GM21447 (cell line): ENCODE measurements at regions not wholly inside any gene's neighbourhood (a gene's known extent, or its start where the extent isn't known, plus 50 kb on each side); places are given as distances from the start of the nearest gene placed in this dataset.

Experiments
- ATAC-seq: cut with Tn5 transposase; IDR thresholded peaks from one replicate; pipeline ENCODE4 v1.9.1; 2021; ENCODE audit not compliant: unreplicated experiment

- ATAC-seq = no peak
Measured at GRCh38 chr14:96637521-96637920, 135.3 kb downstream of the PAPOLA start.

DNA sequence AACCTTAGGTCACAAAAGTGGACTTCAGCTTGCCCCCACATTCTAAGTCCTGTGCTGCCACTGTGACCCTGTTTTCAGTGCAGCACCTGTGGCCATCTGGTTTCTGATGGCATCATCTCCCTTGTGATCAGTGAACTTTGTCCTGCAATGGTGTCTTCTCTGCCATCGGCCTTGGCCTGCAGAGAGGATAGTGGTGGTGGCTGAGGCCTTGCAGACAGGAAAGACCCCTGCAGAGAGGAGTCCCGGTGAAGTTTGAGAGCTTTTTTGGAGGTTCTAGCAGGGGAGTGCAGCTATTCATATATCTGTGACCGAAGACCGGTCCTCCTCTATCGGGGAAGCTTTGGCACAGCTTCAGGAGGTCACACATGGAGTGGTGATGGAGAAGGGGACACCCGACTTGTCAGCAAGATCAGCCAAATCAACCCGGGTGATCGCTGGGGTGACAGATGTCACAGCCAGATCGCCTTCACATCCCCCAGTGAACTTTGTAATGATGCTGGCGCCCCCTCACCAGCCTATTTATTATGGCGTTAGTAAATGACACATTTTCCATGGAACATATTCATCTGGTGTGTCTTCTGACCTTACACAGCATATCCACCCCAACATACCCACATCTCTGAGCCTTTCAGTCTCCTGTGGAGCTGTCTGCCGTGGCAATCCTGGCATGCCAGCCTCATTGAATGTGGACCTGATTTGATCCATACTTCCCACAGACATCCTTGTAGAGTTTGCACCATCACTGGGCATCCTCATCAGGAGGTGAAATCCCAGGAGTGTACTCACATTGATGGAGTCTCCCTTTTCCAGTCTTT lies 136.1 kb downstream of the PAPOLA start:
- no peak for ATAC-seq

DNA sequence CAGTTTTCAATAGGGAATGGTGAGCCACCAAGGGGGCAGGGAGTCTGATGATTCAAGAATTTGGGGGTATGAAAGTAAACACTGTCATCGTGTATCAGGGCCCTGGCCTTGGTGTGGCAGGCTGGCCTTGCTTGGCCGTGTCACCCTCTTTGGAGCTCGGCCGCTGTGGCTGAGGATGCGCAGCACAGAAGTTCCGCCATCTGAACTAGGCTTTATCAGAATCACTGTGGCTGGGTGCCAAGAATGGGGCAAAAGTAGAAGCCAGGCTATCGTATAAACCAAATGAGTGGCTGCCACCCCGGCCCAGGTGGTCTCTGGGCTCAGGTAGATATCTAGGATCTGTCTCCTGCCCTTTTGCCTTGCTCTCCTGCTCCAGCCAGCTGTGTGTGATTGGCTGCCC lies 137.4 kb downstream of the PAPOLA start:
- no peak for ATAC-seq

DNA sequence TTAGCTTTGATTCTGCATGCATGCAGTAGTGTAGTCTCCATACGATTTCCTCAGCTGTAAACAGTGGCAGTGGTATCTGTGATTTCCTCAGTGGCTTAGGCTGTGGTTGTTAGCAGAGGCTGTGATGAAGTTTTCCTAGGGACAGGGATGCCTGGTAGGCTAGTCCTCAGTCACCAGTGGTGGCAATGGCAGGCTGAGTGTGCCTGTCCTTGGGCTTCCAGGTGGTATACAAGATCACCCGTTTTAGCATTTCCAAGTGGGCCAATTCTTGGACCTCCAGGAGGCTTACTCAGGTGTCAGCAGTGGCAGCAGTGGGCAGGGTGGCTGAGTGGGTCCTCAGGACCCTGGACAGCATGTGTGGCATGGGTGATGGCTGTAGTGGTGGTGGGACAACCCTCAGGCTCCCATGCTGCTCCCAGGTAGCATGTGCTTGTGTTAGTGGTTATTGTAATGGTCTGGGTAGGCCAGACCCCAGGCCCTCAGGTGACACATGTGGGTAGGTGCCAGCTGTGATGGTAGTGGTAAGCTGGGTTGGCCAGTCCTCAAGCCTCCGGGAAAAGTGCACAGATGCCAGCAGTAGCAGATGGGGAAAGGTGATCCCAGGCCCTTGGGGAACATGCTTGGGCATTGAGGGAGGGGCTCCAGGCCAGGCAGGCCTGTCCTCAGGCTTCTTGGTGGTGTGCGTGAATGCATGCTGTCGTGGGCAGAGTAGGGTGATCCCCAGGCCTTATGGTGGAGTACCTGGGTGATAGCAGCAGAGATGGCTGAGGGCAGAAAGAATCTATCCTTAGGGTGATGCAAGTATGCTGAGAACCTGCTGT lies 146.5 kb downstream of the PAPOLA start:
- ATAC-seq = no peak

DNA sequence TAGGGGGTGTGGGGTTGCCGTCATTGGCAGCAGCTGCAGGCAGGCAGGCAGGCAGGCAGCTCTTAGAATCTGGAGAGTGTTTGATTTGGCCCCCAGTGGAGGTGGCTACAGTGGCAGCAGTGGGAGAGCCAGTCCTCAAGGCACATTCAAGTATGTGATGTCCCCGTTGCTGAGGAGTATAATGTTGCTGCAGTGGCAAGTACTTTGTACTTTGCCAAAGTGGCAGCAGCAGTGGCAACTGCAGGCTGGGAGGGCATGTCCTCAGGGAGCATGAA lies 147.1 kb downstream of the PAPOLA start:
- ATAC-seq = no peak

DNA sequence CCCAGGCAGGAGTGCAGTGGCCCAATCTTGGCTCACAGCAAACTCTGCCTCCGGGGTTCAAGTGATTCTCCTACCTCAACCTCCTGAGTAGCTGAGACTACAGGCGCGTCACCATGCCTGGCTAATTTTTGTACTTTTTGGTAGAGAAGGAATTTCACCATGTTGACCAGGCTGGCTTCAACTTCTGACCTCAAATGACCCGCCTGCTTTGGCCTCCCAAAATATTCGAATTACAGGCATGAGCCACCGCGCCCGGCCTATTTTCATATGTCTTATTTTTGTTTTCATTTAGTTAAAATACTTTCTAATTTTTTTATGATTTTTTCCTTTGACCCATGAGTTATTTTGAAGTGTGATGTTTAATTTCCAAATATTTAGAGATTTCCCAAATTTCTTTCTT lies 143.6 kb upstream of the VRK1 start:
- ATAC-seq = no peak

GRCh38 chr14:96658611-96659010 lies 138.6 kb upstream of the VRK1 start:
- ATAC-seq = no peak

DNA sequence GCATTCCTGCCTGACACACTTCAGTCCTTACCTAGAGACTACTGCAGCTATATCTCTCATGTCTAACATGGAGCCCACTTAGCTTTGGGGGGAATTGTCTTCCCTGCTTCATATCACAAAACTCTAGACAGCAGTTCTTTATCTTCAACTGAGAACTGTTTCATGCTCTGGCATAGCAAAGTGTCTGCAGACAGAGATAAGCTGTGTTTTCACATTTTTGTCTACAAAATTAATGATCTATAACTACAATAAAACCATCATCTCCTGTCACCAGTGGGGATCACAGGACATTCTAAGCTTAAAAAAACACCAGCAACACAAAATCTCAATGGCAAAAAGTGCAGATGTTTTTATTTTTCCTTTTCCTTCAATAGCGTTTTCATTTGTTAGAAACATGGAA lies 137.1 kb upstream of the VRK1 start:
- ATAC-seq = no peak

- ATAC-seq = no peak
Measured at GRCh38 chr14:96660667-96661066, 136.5 kb upstream of the VRK1 start.

- no peak for ATAC-seq
Measured at GRCh38 chr14:96661244-96661969, 135.8 kb upstream of the VRK1 start.

DNA sequence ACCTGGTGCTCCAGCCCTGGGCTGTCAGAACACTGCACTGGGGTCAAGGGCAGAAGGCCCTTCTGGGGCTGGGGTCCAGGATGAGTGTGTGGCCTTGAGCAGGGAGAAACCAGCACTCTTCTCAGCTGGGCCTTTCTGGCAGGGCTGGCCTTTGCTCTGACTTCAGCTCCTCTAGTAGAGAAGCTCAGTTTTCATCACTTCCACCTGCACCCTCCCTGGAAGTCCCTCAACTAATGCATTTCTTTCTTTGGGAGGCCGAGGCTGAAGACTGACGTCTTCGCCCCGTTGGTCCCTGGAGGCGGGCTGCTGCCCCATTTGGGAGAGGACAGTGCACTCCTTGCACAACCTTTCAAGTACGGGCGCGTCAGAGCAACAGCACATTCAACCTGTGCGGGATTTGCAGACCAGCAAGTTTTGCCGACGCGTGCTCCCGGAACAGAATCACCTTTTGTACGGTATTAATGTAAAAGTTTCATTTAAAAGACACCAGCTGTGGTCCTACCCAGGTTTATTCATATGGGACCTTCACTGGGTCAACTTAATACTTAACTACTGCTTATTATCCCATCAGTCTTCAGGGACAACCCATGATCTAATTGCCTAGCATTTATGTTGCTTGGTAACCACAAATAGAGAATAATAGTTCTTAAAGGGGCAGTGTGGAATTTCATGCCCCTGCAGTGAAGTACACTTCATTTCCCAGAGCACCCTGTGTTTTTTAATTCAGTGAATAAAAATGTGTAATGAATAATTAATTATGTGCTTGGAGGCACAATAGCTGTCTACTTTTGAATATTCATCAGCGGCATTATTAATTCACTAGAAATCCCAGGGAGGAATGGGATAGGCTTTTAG lies 134.8 kb upstream of the VRK1 start:
- no peak for ATAC-seq

- ATAC-seq = no peak
Measured at GRCh38 chr14:96663076-96663475, 134.1 kb upstream of the VRK1 start.

- no peak for ATAC-seq
Measured at GRCh38 chr14:96663491-96664067, 133.6 kb upstream of the VRK1 start.

DNA sequence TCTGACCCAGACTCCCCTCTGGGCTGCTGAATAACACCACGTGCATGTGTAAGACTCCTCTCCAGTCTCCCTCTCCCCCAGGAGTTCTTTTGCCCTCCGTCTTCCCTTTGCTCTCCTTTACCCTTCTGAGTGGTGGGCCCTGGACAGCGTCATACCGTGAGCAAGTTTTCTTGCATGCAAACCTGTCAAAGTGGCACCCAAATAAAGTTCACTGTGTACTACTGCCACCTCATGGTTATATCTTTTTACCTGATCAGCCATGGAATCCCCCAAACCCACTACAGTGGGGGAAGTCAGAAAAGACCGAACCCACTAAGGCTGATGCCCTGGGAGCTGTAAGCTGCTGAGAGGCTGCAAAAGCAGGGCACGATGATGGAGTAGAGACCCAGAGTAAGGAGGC lies 131.1 kb upstream of the VRK1 start:
- no peak for ATAC-seq

GRCh38 chr14:96670391-96670790 lies 126.8 kb upstream of the VRK1 start:
- no peak for ATAC-seq

DNA sequence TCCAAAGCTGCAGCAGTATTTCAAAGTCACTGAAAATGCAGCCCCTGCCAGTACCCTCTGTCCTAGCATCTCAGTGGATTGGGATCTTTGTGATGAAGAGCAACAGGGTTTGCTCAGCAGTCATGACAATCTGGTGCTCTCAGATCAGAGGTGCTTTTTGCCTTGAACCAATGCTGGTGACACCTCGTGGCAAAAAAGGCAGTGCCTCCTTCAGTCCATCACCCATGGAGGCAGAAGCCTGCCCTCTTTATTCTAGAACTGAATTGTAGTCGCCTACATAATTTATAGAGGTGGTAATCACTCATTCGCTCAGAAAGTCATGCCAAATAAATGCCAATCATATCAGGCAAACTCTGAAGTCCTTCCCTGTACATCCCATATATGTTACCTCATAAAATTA lies 126.0 kb upstream of the VRK1 start:
- no peak for ATAC-seq

DNA sequence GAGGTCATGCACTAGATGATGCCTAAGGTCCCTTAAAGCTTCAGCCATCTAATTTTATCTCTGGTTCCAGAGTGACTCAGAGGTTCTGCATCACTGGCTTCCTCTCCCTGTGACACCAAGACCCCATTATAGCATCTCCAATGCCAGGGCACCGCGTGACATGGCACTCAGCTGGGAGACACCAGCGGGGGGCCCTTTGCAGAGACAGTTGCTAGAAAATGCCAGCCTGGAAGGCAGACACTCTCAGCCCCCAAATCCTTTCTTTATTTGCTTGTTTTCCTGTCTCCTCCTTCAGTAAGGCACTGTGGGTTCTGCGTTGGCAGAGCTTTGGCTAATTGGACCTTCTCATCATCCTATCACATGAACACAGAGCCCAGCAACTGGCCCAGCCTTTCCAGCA lies 123.5 kb upstream of the VRK1 start:
- ATAC-seq = no peak

- ATAC-seq = no peak
Measured at GRCh38 chr14:96674121-96674520, 123.1 kb upstream of the VRK1 start.

- ATAC-seq = no peak
Measured at GRCh38 chr14:96676166-96676565, 121.0 kb upstream of the VRK1 start.

DNA sequence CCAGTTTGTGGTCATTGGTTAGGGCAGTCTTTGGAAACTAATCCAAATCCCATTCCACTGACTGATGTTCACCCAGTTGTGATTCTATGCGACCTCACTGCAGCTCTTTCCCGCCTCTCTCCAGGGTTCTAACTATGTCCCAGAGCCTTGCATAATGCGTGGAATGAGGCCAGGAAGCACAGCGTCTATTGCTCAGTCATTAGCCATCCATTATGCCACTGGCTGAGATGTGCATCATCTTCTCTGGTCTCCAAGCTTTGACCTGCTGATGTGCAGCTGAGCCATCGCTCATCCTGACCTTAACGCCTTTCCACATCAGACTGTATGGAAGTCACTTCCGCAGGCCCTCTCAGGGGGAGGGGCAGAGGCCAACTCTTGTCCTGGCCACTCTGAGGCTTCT lies 115.4 kb upstream of the VRK1 start:
- no peak for ATAC-seq

GRCh38 chr14:96682401-96682800 lies 114.8 kb upstream of the VRK1 start:
- no peak for ATAC-seq
